ENCODE measurements at regions not wholly inside any gene's neighbourhood (a gene's known extent, or its start where the extent isn't known, plus 50 kb on each side); places are given as distances from the start of the nearest gene placed in this dataset.

DNA sequence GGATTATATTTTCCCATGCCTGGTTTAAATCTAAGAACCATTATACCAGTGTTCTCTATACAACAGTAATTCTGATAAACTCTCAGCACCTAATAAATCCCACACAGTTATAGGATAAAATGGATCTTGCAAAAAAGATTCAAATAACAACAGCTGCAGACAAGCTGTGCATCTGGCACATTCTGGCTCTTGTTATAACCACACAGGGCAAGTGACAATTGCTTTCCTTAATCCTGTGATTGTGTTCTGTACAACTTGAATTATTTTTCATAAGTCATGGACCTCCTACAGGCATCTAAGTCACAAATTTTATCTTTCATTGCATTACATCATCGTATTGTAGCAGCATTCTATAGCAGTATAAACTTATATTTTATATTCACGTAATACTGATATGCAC, 948.3 kb downstream of the SLITRK1 start:
- DNase-seq = no peak

DNA sequence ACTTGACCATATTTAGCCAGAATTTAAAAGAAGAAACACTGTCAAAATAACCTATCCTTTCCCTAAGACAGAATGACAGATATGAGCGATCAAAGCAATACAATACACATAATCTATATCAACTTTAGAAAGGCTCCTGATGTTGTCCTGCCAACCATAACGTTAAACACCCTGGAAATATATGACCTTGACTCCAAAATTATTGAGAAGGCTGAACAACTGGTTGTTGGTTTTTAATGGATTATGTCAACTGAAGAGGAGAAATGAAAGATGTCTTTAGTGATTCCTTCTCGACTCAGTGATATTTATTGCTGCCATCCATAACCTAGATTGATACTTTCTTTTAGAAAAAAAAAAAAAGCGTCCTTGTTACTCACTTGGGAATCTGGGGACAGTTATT, 957.2 kb downstream of the SLITRK1 start:
- no peak for DNase-seq

DNA sequence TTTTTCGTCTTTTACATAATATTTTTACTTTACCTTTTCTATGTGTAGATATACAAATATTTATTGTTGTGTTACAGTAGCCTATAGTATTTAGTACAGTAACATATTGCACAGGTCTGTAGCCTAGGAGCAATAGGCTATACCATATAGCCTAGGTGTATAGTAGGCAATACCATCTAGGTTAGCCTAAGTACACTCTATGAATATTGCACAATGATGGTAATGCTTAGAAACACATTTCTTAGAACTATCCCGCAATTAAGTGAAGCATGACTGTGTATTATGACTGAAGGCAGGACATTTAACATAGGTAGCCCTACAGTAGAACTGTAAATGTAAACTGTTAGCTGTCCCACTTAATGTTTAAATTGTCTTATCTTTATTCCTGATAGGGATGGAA, 964.3 kb downstream of the SLITRK1 start:
- no peak for DNase-seq

DNA sequence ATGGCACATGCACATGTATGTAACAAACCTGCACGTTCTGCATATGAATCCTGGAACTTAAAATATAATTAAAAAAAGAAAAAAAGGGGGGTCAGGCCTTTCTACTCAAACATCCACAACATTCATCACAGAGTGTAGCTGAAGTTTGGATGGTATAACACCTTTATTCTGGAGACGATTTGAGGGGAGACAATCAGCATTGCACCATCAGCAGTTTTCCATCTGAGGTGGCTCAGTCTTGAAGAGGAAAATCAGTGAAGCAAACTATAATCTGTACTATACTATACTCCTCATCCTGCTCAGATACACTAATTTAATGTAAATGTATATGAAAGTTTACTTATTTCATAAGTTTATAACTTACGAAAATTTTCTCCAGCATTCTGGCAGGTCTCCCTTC, 969.7 kb downstream of the SLITRK1 start:
- no peak for DNase-seq

GRCh38 chr13:82905071-82905470, 977.2 kb downstream of the SLITRK1 start:
- DNase-seq = no peak

DNA sequence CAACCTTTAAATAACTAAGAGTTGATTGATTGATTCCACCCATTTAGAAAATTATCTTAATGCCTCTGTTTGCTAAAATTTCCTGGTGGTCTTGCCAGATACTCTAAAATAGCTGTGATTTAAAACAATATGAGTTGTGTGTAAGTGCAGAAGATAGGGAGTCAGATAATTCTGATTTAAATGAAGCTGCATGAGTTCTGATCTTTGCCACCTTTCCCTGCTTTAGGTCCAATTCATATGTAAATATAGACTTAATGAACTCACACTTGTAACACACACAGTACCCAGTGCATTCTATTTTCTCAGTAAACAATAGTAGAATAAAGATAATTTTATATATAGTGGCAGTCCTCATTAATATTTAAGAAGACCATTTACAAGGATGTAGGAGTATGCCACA, 981.8 kb downstream of the SLITRK1 start:
- DNase-seq = no peak

GRCh38 chr13:82898586-82898985, 983.7 kb downstream of the SLITRK1 start:
- no peak for DNase-seq

- DNase-seq = no peak
Measured at GRCh38 chr13:82879921-82880320, 1002.4 kb downstream of the SLITRK1 start.

- no peak for DNase-seq
Measured at GRCh38 chr13:82878536-82878935, 1003.7 kb downstream of the SLITRK1 start.

DNA sequence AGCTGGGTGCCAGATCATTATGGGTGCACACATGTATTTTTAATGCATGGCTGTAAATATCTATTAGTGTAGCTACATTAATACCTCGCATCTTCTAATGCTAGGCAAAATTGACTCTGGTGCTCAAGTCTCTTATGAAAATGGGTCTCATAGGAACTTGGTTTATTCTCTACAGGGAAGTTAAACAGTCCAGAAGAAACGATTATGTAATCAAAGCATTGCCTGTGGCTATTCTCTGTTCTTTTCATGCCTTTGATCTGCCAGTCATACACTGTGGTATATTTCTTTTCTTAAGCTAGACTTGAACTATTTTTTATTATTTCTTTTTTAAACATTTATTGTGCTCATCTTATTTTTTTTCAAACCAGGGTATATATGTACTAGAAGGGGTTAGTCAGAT, 1015.0 kb downstream of the SLITRK1 start:
- DNase-seq = no peak

DNA sequence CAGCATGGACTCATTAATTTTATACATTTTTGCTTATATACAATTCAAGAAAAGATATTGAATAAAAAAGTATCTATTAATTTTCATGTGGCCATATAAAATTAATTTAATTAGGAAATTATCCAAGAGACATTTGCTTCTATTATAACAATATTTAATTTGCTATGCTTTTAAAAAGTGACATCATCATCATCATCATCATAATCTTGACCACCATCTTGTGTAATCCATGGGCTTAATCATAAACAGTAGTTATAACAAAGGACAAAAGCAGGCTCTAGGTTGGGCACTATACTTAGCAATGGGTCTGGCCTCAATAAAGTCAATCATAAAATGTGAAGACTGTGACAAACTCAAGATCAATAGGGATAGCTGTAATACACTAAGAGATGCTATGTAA, 1031.6 kb downstream of the SLITRK1 start:
- no peak for DNase-seq

- no peak for DNase-seq
Measured at GRCh38 chr13:82848766-82849165, 1033.5 kb downstream of the SLITRK1 start.

DNA sequence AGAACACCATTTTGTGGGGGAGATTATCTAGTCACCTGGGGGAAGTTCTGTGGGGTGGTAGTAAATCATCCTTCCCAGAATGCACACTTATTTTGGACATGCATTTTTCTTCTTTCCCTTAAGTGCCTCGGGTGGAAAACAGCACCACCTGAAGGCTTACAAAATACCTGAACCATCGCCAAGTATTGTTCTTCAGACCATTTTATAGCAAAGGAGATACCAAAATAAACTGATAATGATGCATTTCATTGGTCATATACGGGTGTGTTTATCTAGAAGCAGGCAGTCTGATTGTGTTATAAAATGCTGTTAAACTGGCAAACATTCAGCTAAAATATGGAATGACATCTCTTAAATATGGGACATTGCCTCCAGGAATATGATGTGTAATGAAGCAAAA, 1034.7 kb downstream of the SLITRK1 start:
- DNase-seq = no peak

- no peak for DNase-seq
Measured at GRCh38 chr13:82833923-82834322, 1048.4 kb downstream of the SLITRK1 start.

- no peak for DNase-seq
Measured at GRCh38 chr13:82829040-82829439, 1053.2 kb downstream of the SLITRK1 start.

DNA sequence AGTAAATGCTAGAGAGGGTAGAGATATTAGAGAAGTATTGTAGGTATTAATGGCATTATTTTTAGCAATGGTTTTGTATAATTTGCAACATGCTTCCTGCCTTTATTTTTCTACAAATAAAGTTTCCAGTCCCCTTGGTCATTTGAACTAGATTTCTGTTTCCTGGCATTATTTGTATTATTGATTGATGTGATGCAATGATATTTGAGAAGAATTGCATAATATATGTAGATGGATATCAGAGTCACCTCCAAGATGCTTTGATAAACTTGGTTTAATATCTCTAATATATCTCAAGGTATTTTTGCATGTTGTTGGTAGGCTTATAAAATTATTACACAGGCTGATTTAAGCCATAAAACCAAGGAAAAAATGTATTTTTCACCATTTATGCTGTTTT, 1054.5 kb downstream of the SLITRK1 start:
- no peak for DNase-seq

- no peak for DNase-seq
Measured at GRCh38 chr13:82822935-82823334, 1059.3 kb downstream of the SLITRK1 start.

- no peak for DNase-seq
Measured at GRCh38 chr13:82817133-82817532, 1065.1 kb downstream of the SLITRK1 start.

- no peak for DNase-seq
Measured at GRCh38 chr13:82815791-82816190, 1066.5 kb downstream of the SLITRK1 start.

GRCh38 chr13:82803341-82803740, 1078.9 kb downstream of the SLITRK1 start:
- no peak for DNase-seq

GRCh38 chr13:82802528-82802927, 1079.7 kb downstream of the SLITRK1 start:
- no peak for DNase-seq

GRCh38 chr13:82800391-82800790, 1081.9 kb downstream of the SLITRK1 start:
- no peak for DNase-seq

DNA sequence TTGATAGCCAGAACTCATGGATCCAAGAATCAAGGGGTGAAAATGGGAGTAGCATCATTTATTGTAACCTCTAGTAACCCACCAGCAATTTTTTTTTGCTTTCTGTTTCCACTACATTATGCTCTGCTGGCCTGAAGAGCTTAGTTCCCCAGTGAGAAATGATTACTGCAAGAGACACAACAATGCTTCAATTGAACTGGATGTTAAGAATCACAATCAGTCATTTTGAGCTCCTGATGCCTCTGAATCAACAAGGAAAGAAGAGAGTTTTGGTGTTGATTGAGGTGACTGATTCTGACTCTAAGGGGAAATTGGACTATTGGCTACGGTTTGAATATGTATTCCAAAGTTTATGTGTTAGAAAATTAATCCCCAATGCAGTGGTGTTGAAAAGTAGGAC, 1084.4 kb downstream of the SLITRK1 start:
- DNase-seq = no peak

DNA sequence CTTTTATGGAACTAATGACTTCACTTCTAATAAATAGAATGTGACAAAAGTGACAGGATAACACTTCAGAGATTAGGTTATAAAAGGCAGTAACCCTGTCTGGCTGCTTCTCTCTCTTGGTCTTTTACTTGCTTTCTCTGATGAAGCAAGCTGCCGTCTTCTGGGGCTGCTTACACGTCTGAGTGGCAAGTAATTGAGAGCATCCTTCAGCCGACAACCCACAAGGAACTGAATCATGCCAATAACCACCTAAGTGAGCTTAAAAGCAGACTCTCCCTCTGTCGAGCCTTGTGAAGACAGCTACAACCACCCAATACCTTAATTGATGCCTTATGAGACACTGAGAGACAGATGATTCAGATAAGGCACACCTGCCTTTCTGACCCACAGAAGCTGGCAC, 1091.2 kb downstream of the SLITRK1 start:
- DNase-seq = no peak

GRCh38 chr13:82772816-82773215, 1109.5 kb downstream of the SLITRK1 start:
- DNase-seq = no peak

- peak; percentile 40 for DNase-seq
Measured at GRCh38 chr13:82766732-82767321, 1115.4 kb downstream of the SLITRK1 start.
